ENCODE measurements at regions not wholly inside any gene's neighbourhood (a gene's known extent, or its start where the extent isn't known, plus 50 kb on each side); places are given as distances from the start of the nearest gene placed in this dataset.

- peak; percentile 66 for DNase-seq (ENCODE audit: unreplicated experiment)
- no TSS peak for BruUV-seq (replicated peaks)
- intact Hi-C loops (cut with micrococcal nuclease) = no loop called here
- Mint-ChIP-seq H3K27ac (ENCODE audit: low read depth, unreplicated experiment) (no peak overlapping the region), H3K9me3 (ENCODE audit: unreplicated experiment) (peaks cover 59% of the 10 kb centered on the region), H3K4me1 (ENCODE audit: insufficient read depth, unreplicated experiment) (no peaks in the 10 kb centered on the region), H3K36me3 (ENCODE audit: insufficient read depth, unreplicated experiment) (no peaks in the 10 kb centered on the region), H3K27me3 (ENCODE audit: insufficient read depth, unreplicated experiment) (no peaks in the 10 kb centered on the region), H3K4me3 (ENCODE audit: unreplicated experiment) (no peak overlapping the region)
- TF ChIP-seq, protein P1, sequence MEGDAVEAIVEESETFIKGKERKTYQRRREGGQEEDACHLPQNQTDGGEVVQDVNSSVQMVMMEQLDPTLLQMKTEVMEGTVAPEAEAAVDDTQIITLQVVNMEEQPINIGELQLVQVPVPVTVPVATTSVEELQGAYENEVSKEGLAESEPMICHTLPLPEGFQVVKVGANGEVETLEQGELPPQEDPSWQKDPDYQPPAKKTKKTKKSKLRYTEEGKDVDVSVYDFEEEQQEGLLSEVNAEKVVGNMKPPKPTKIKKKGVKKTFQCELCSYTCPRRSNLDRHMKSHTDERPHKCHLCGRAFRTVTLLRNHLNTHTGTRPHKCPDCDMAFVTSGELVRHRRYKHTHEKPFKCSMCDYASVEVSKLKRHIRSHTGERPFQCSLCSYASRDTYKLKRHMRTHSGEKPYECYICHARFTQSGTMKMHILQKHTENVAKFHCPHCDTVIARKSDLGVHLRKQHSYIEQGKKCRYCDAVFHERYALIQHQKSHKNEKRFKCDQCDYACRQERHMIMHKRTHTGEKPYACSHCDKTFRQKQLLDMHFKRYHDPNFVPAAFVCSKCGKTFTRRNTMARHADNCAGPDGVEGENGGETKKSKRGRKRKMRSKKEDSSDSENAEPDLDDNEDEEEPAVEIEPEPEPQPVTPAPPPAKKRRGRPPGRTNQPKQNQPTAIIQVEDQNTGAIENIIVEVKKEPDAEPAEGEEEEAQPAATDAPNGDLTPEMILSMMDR (IDR thresholded peaks at IDR 0.05; ENCODE audit: unreplicated experiment) = no peak
- ChIA-PET POLR2A (no interaction called here), CTCF (no interaction called here)
Measured at GRCh38 chr11:21888814-21889213, 304.1 kb upstream of the ANO5 start.

- H3K27me3 Mint-ChIP-seq (ENCODE audit: insufficient read depth, unreplicated experiment) = no peaks in the 10 kb centered on the region
- BruUV-seq (replicated peaks) = no TSS peak
- ChIA-PET POLR2A (no interaction called here), CTCF (no interaction called here)
- no peaks in the 10 kb centered on the region for H3K36me3 Mint-ChIP-seq (ENCODE audit: insufficient read depth, unreplicated experiment)
- H3K4me1 Mint-ChIP-seq (ENCODE audit: insufficient read depth, unreplicated experiment) = no peaks in the 10 kb centered on the region
- TF ChIP-seq, protein P1 (IDR thresholded peaks at IDR 0.05; ENCODE audit: unreplicated experiment) = no peak
- peaks cover 54% of the 10 kb centered on the region for H3K9me3 Mint-ChIP-seq (ENCODE audit: unreplicated experiment)
- H3K27ac Mint-ChIP-seq (ENCODE audit: low read depth, unreplicated experiment) = no peak overlapping the region
- H3K4me3 Mint-ChIP-seq (ENCODE audit: unreplicated experiment) = no peak overlapping the region
- no peak for DNase-seq (ENCODE audit: unreplicated experiment)
- intact Hi-C loops (cut with micrococcal nuclease) = no loop called here
Measured at GRCh38 chr11:21892736-21893564, 299.9 kb upstream of the ANO5 start.

GRCh38 chr11:21893565-21893867, 299.4 kb upstream of the ANO5 start:
- TF ChIP-seq, protein P1 (IDR thresholded peaks at IDR 0.05; ENCODE audit: unreplicated experiment) = no peak
- H3K4me3 Mint-ChIP-seq (ENCODE audit: unreplicated experiment) = no peak overlapping the region
- CTCF ChIA-PET = no interaction called here
- no peaks in the 10 kb centered on the region for H3K27me3 Mint-ChIP-seq (ENCODE audit: insufficient read depth, unreplicated experiment)
- peaks cover 49% of the 10 kb centered on the region for H3K9me3 Mint-ChIP-seq (ENCODE audit: unreplicated experiment)
- no TSS peak for BruUV-seq (replicated peaks)
- no peaks in the 10 kb centered on the region for H3K4me1 Mint-ChIP-seq (ENCODE audit: insufficient read depth, unreplicated experiment)
- no peak overlapping the region for H3K27ac Mint-ChIP-seq (ENCODE audit: low read depth, unreplicated experiment)
- POLR2A ChIA-PET = no interaction called here
- no peak for DNase-seq (ENCODE audit: unreplicated experiment)
- intact Hi-C loops (cut with micrococcal nuclease) = no loop called here
- no peaks in the 10 kb centered on the region for H3K36me3 Mint-ChIP-seq (ENCODE audit: insufficient read depth, unreplicated experiment)

DNA sequence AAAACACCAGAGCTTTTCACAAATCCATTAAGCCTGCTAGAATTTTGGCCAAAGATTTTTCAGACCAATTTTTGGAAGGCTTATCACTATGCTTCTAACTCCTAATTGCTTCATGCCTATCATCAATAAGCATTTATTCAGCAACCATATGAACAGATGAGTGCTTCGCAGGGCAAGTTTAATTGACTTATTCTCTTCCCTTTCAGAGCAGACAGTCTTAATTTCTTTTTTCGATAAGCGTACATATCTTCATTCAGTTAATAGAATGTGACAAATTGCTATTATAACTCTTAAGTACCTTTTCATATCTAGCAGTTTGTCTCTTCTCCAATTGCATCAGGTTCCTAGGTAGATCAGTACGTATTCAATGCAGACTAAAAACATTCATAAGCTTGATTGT, 298.4 kb upstream of the ANO5 start:
- H3K36me3 Mint-ChIP-seq (ENCODE audit: insufficient read depth, unreplicated experiment) = no peaks in the 10 kb centered on the region
- ChIA-PET POLR2A (no interaction called here), CTCF (interaction anchor here (0.6 kb wide), 1 partner anchor 68 kb away, joined by 3 read pairs; no protein-coding TSS in a partner anchor)
- DNase-seq (ENCODE audit: unreplicated experiment) = no peak
- H3K27me3 Mint-ChIP-seq (ENCODE audit: insufficient read depth, unreplicated experiment) = no peaks in the 10 kb centered on the region
- H3K4me3 Mint-ChIP-seq (ENCODE audit: unreplicated experiment) = no peak overlapping the region
- TF ChIP-seq, protein P1 (IDR thresholded peaks at IDR 0.05; ENCODE audit: unreplicated experiment) = no peak
- no peaks in the 10 kb centered on the region for H3K4me1 Mint-ChIP-seq (ENCODE audit: insufficient read depth, unreplicated experiment)
- H3K9me3 Mint-ChIP-seq (ENCODE audit: unreplicated experiment) = peaks cover 49% of the 10 kb centered on the region
- H3K27ac Mint-ChIP-seq (ENCODE audit: low read depth, unreplicated experiment) = no peak overlapping the region
- BruUV-seq (replicated peaks) = no TSS peak
- intact Hi-C loops (cut with micrococcal nuclease) = no loop called here
